Endothelial cell of umbilical vein (primary cell): ENCODE measurements at regions not wholly inside any gene's neighbourhood (a gene's known extent, or its start where the extent isn't known, plus 50 kb on each side); places are given as distances from the start of the nearest gene placed in this dataset.

ENCODE experiments used
- BruUV-seq: library from RNA; stranded (reverse); fragments of 400-500 nt; replicated peaks from 2 replicates; lab custom pipeline; 2021; lab: Mats Ljungman, UMichigan
- CTCF ChIA-PET: fragments of 300-600, 350-600 bp; sonication (Branson Sonifier 250); formaldehyde crosslinking; loops from one replicate; lab custom pipeline; 2021; ENCODE audit warnings: antibody characterized with exemption, inconsistent platforms; lab: Charles Lee
- POLR2A ChIA-PET: fragments of 300-600, 350-600 bp; sonication (Branson Sonifier 250); formaldehyde crosslinking; loops from one replicate; lab custom pipeline; 2021; ENCODE audit warnings: antibody characterized with exemption, inconsistent platforms; lab: Charles Lee
- DNase-seq: peaks from one replicate; pipeline ENCODE4 v3.0.0-alpha.2; 2011; ENCODE audit warnings: low read depth, low spot score
- FAIRE-seq: peaks from 2 replicates; lab custom pipeline; 2011; peaks lifted over from hg19 to GRCh38; lab: Jason Lieb, UNC
- H2AFZ ChIP-seq: 2 replicates; pipeline ENCODE4 v1.6.0; 2012; ENCODE audit warnings: low read depth, low read length, control low read depth, inconsistent platforms
- H3K27ac ChIP-seq: 2 replicates; pipeline ENCODE4 v1.5.1; 2011; ENCODE audit warnings: low read depth, mild to moderate bottlenecking, control low read depth, low read length, moderate library complexity; ENCODE audit not compliant: insufficient read depth
- H3K27me3 ChIP-seq, 2 experiments: 2 replicates each; pipeline versions ENCODE4 v1.6.0 to v1.6.1; 2011; ENCODE audit warnings: low read length in 2 of 2, mixed read lengths in 1 of 2; ENCODE audit not compliant: control insufficient read depth in 2 of 2, insufficient read depth in 2 of 2
- H3K36me3 ChIP-seq, 2 experiments: 2 replicates in 1 of 2; 3 replicates in 1 of 2; pipeline ENCODE4 v1.5.1; 2011; ENCODE audit warnings: low read length in 2 of 2, mild to moderate bottlenecking in 1 of 2, moderate library complexity in 1 of 2; ENCODE audit not compliant: control insufficient read depth in 2 of 2, insufficient read depth in 2 of 2; ENCODE audit errors: extremely low read depth in 1 of 2
- H3K4me1 ChIP-seq: 3 replicates; pipeline ENCODE4 v1.5.1; 2011; ENCODE audit warnings: mild to moderate bottlenecking, low read length; ENCODE audit not compliant: control insufficient read depth, insufficient read depth; ENCODE audit errors: extremely low read depth
- H3K4me2 ChIP-seq: 2 replicates; pipeline ENCODE4 v1.6.1; 2011; ENCODE audit warnings: low read length, control low read depth, mixed read lengths; ENCODE audit not compliant: insufficient read depth
- H3K4me3 ChIP-seq, 3 experiments: fragments of 200-600 bp in 1 of 3; sonication (generic), shearing (Covaris generic) in 1 of 3; replicated peaks in 1 of 3; 2 replicates each; pipeline ENCODE4 v1.5.1; 2011 to 2016; ENCODE audit warnings: control low read depth in 3 of 3, low read length in 3 of 3, mild to moderate bottlenecking in 2 of 3, inconsistent platforms in 1 of 3, low read depth in 1 of 3, moderate library complexity in 1 of 3; ENCODE audit not compliant: insufficient read depth in 1 of 3
- H3K79me2 ChIP-seq: 2 replicates; pipeline ENCODE4 v1.6.0; 2012; ENCODE audit warnings: low read length, inconsistent platforms; ENCODE audit not compliant: control insufficient read depth, insufficient read depth
- H3K9ac ChIP-seq: replicated peaks from 2 replicates; pipeline ENCODE3; 2011; ENCODE audit warnings: low read length, control low read depth; ENCODE audit not compliant: insufficient read depth; ENCODE audit errors: extremely low read depth
- H3K9me1 ChIP-seq: replicated peaks from 3 replicates; pipeline ENCODE4 v1.6.0; 2011; ENCODE audit warnings: mild to moderate bottlenecking, low read length; ENCODE audit not compliant: control insufficient read depth, insufficient read depth; ENCODE audit errors: extremely low read depth
- H3K9me3 ChIP-seq: replicated peaks from 2 replicates; pipeline ENCODE4 v1.5.1; 2012; ENCODE audit warnings: low read length, inconsistent platforms; ENCODE audit not compliant: control insufficient read depth, insufficient read depth
- H4K20me1 ChIP-seq: replicated peaks from 2 replicates; pipeline ENCODE3; 2011; ENCODE audit warnings: mild to moderate bottlenecking, low read length; ENCODE audit not compliant: control insufficient read depth, insufficient read depth; ENCODE audit errors: extremely low read depth
- CTCF ChIP-seq, 2 donors: IDR thresholded peaks; 1 replicate in 1 of 2; 2 replicates in 1 of 2; pipeline ENCODE4 v1.5.1; 2011; ENCODE audit warnings: low read length in 2 of 2, mild to moderate bottlenecking in 2 of 2, moderate library complexity in 2 of 2, control low read depth in 1 of 2, inconsistent platforms in 1 of 2, low read depth in 1 of 2; ENCODE audit not compliant: insufficient read depth in 1 of 2; ENCODE audit errors: extremely low read depth in 1 of 2
- FOS ChIP-seq: IDR thresholded peaks from 2 replicates; pipeline ENCODE4 v1.6.1; 2011; ENCODE audit warnings: mild to moderate bottlenecking, low read length, moderate library complexity, borderline replicate concordance; ENCODE audit not compliant: insufficient read depth
- GATA2 ChIP-seq: IDR thresholded peaks from 2 replicates; pipeline ENCODE4 v1.7.0; 2011; ENCODE audit warnings: low read depth, mild to moderate bottlenecking, moderate library complexity, mixed read lengths, low read length; ENCODE audit not compliant: insufficient read length, insufficient read depth
- JUN ChIP-seq: IDR thresholded peaks from 2 replicates; pipeline ENCODE4 v1.6.1; 2011; ENCODE audit warnings: borderline replicate concordance, low read depth; ENCODE audit not compliant: insufficient read length, insufficient read depth
- MAX ChIP-seq: IDR thresholded peaks from 2 replicates; pipeline ENCODE4 v1.6.1; 2011; ENCODE audit not compliant: insufficient read depth, insufficient read length
- POLR2A ChIP-seq: IDR thresholded peaks from 2 replicates; pipeline ENCODE4 v1.6.1; 2012; ENCODE audit warnings: low read depth, mild to moderate bottlenecking, control low read depth, low read length
- POLR2AphosphoS5 ChIP-seq: IDR thresholded peaks from 2 replicates; pipeline ENCODE4 v1.6.1; 2012; ENCODE audit warnings: low read depth, mild to moderate bottlenecking, control low read depth, low read length, moderate library complexity; ENCODE audit not compliant: insufficient read depth
- dilution Hi-C: fragments of 300-500 bp; cut with MboI; formaldehyde crosslinking; loops from one replicate; pipeline ENCODE4 v1.15.0; 2019; ENCODE audit warnings: low sequenced_read_pairs; ENCODE audit not compliant: extremely low pct_ligation_motif_present
- intact Hi-C: fragments of 100-400 bp; cut with micrococcal nuclease; formaldehyde crosslinking; loops from one replicate; pipeline ENCODE4 v1.10.0; 2022

GRCh38 chr9:23036416-23036815, 589.8 kb downstream of the DMRTA1 start:
- Histone ChIP-seq H3K79me2 (no peaks in the 10 kb centered on the region), H3K9me3 (no peaks in the 10 kb centered on the region), H3K36me3 (no peaks in the 10 kb centered on the region), H3K27me3 (no peaks in the 10 kb centered on the region), H2AFZ (no peak overlapping the region), H3K27ac (no peak overlapping the region), H3K4me1 (peaks cover 4% of the 10 kb centered on the region), H3K9me1 (no peaks in the 10 kb centered on the region), H3K4me2 (no peak overlapping the region), H3K9ac (no peak overlapping the region), H3K4me3 (no peak overlapping the region), H4K20me1 (no peaks in the 10 kb centered on the region)
- no TSS peak for BruUV-seq
- intact Hi-C loops, result no loop called here
- no peak for DNase-seq
- dilution Hi-C loops, result no loop called here
- no peak for FAIRE-seq
- no peak for TF ChIP-seq CTCF (IDR thresholded peaks at IDR 0.05; ENCODE audit: extremely low read depth in 1 of 2, insufficient read depth in 1 of 2, low read depth in 1 of 2, low read length in 2 of 2)
- TF ChIP-seq MAX, result no peak
- no peak for TF ChIP-seq JUN
- TF ChIP-seq GATA2, result no peak
- TF ChIP-seq POLR2A, result no peak
- no peak for TF ChIP-seq FOS
- TF ChIP-seq POLR2AphosphoS5, result no peak
- ChIA-PET POLR2A (no interaction called here), CTCF (no interaction called here)
